C4-2B (cell line): ENCODE measurements at regions not wholly inside any gene's neighbourhood (a gene's known extent, or its start where the extent isn't known, plus 50 kb on each side); places are given as distances from the start of the nearest gene placed in this dataset.

Experiments
- CTCF ChIP-seq: fragments of 450-650 bp; conservative IDR thresholded peaks from 2 replicates; pipeline ENCODE4 v1.5.1; 2017; ENCODE audit warnings: mild to moderate bottlenecking
- ZFX ChIP-seq: fragments of 450-650 bp; IDR thresholded peaks from 2 replicates; pipeline ENCODE4 v1.6.1; 2017

GRCh38 chr2:37552339-37552738 is 119.1 kb downstream of the CDC42EP3 start:
- TF ChIP-seq CTCF (no peak), ZFX (no peak)
